GM12878 (cell line): ENCODE measurements at regions not wholly inside any gene's neighbourhood (a gene's known extent, or its start where the extent isn't known, plus 50 kb on each side); places are given as distances from the start of the nearest gene placed in this dataset.

ENCODE experiments used
- ATAC-seq: fragments of 200-7000 bp; cut with Tn5 transposase; 3 replicates; pipeline ENCODE4 v1.9.1; 2020; ENCODE audit warnings: mild to moderate bottlenecking, moderate library complexity
- BruUV-seq: library from RNA; stranded (reverse); fragments of 400-500 nt; replicated peaks from 2 replicates; lab custom pipeline; 2021; lab: Mats Ljungman, UMichigan
- CTCF ChIA-PET: fragments of 300-600 bp; sonication (Branson Sonifier 250); formaldehyde crosslinking; extraction: SDS; loops from one replicate; lab custom pipeline; 2021; ENCODE audit warnings: inconsistent platforms; lab: Yijun Ruan, JAX
- POLR2A ChIA-PET: fragments of 350-600 bp; formaldehyde crosslinking; extraction: SDS; loops from one replicate; lab custom pipeline; 2021; ENCODE audit warnings: inconsistent platforms; lab: Charles Lee
- RAD21 ChIA-PET: fragments of 300-600 bp; sonication (Branson Sonifier 250); formaldehyde crosslinking; loops from one replicate; lab custom pipeline; 2023; ENCODE audit warnings: antibody characterized with exemption; ENCODE audit not compliant: unreplicated experiment; lab: Charles Lee
- SMC1A ChIA-PET: fragments of 300-600 bp; sonication (Branson Sonifier 250); formaldehyde crosslinking; loops from one replicate; lab custom pipeline; 2023; ENCODE audit not compliant: unreplicated experiment, uncharacterized antibody; lab: Charles Lee
- DNase-seq: peaks from one replicate; pipeline ENCODE4 v3.0.0-alpha.2; 2011; ENCODE audit warnings: low read depth, low spot score
- FAIRE-seq: peaks from 3 replicates; lab custom pipeline; 2011; peaks lifted over from hg19 to GRCh38; lab: Jason Lieb, UNC
- H2AFZ ChIP-seq: 2 replicates; pipeline ENCODE4 v1.6.0; 2011; ENCODE audit warnings: low read depth, low read length, control low read depth; ENCODE audit not compliant: control insufficient read depth
- H3K27ac ChIP-seq: 2 replicates; pipeline ENCODE4 v1.5.1; 2011; ENCODE audit warnings: control low read depth; ENCODE audit not compliant: control insufficient read depth, insufficient read depth
- H3K27me3 ChIP-seq, 2 experiments: replicated peaks in 1 of 2; 2 replicates each; pipeline versions ENCODE4 v1.6.0 to v1.6.1; 2011; ENCODE audit warnings: low read length in 1 of 2; ENCODE audit not compliant: control insufficient read depth in 2 of 2, insufficient read depth in 2 of 2
- H3K36me3 ChIP-seq, 2 experiments: 2 replicates each; pipeline ENCODE4 v1.5.1; 2011; ENCODE audit warnings: low read length in 1 of 2; ENCODE audit not compliant: control insufficient read depth in 2 of 2, insufficient read depth in 2 of 2
- H3K4me1 ChIP-seq: 2 replicates; pipeline ENCODE4 v1.6.1; 2011; ENCODE audit warnings: mild to moderate bottlenecking, low read length, moderate library complexity, mixed read lengths; ENCODE audit not compliant: control insufficient read depth, insufficient read depth
- H3K4me2 ChIP-seq: 2 replicates; pipeline ENCODE4 v1.6.0; 2011; ENCODE audit warnings: control low read depth; ENCODE audit not compliant: control insufficient read depth, insufficient read depth
- H3K4me3 ChIP-seq: fragments of 200-600 bp; sonication (generic); 2 replicates; pipeline ENCODE4 v1.5.1; 2016
- H3K79me2 ChIP-seq: 2 replicates; pipeline ENCODE4 v1.6.0; 2011; ENCODE audit warnings: low read length; ENCODE audit not compliant: control insufficient read depth, insufficient read depth
- H3K9ac ChIP-seq: 2 replicates; pipeline ENCODE4 v1.8.0; 2011; ENCODE audit warnings: low read length, control low read depth, mixed read lengths; ENCODE audit not compliant: control insufficient read depth, insufficient read depth
- H3K9me3 ChIP-seq: replicated peaks from 3 replicates; pipeline ENCODE4 v1.5.1; 2011; ENCODE audit warnings: mild to moderate bottlenecking, low read length; ENCODE audit not compliant: control insufficient read depth, insufficient read depth
- H4K20me1 ChIP-seq: 2 replicates; pipeline ENCODE4 v1.6.0; 2011; ENCODE audit not compliant: control insufficient read depth, insufficient read depth
- GATAD2B ChIP-seq: fragments of 450-650 bp; conservative IDR thresholded peaks from 2 replicates; pipeline ENCODE4 v1.6.1; 2017; ENCODE audit warnings: low read depth, mild to moderate bottlenecking, moderate library complexity
- MTA2 ChIP-seq: fragments of 450-650 bp; IDR thresholded peaks from 2 replicates; pipeline ENCODE4 v1.6.1; 2016; ENCODE audit warnings: low read depth, mild to moderate bottlenecking, moderate library complexity
- PML ChIP-seq: IDR thresholded peaks from 2 replicates; pipeline ENCODE4 v1.6.1; 2012; ENCODE audit warnings: low read length, inconsistent platforms
- WGBS: methylation state at CpG from one replicate; pipeline ENCODE4 v1.1.6; 2016; ENCODE audit warnings: low lambda C conversion rate; ENCODE audit not compliant: insufficient replicate concordance, insufficient coverage; ENCODE audit errors: missing lambda C conversion rate; 5-methylcytosine and 5-hydroxymethylcytosine counted together
- in situ Hi-C: fragments of 300-500 bp; cut with MboI; formaldehyde crosslinking; loops from 9 replicates; pipeline ENCODE4 v1.14.3; 2018; ENCODE audit warnings: mixed read lengths
- intact Hi-C: fragments of 100-400 bp; cut with micrococcal nuclease; formaldehyde crosslinking; loops from one replicate; pipeline ENCODE4 v1.14.2; 2022; ENCODE audit not compliant: unreplicated experiment

DNA sequence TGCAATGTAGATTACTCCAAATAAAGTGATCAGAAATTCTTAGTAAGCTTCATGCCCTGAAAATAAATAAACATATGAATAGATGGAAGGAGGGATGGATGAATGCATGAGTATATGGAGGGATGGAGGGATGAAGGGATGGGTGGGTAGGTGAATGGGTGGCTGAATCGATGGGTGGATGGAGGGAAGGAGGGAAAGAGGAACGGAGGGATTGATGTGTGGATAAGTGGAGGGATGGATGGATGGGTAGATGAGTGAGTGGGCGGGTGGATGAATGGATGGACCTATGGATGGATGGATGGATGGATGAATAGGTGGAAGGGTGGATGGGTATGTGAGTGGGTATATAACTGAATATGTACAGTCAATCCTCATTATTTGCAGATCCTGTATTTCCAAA, 276.7 kb upstream of the ACVR2A start:
- TF ChIP-seq MTA2, result no peak
- no peak for TF ChIP-seq PML
- H3K27me3 ChIP-seq, result no peaks in the 10 kb centered on the region
- ATAC-seq, result no peak
- CTCF ChIA-PET, result no interaction called here
- no peaks in the 10 kb centered on the region for H4K20me1 ChIP-seq
- H3K4me3 ChIP-seq, result no peak overlapping the region
- H3K4me1 ChIP-seq, result no peaks in the 10 kb centered on the region
- RAD21 ChIA-PET, result no interaction called here
- BruUV-seq, result no TSS peak
- H2AFZ ChIP-seq, result no peak overlapping the region
- no peak overlapping the region for H3K9ac ChIP-seq
- WGBS, result 41% methylated on average over 3 of the region's 3 CpGs
- H3K36me3 ChIP-seq, result no peaks in the 10 kb centered on the region
- no peak overlapping the region for H3K27ac ChIP-seq
- no peak for FAIRE-seq
- SMC1A ChIA-PET, result no interaction called here
- DNase-seq, result no peak
- no peaks in the 10 kb centered on the region; the same call in 1 of the 3 replicates for H3K9me3 ChIP-seq
- H3K79me2 ChIP-seq, result no peaks in the 10 kb centered on the region
- in situ Hi-C loops (no loop called here), intact Hi-C loops (no loop called here)
- H3K4me2 ChIP-seq, result no peak overlapping the region
- POLR2A ChIA-PET, result no interaction called here

DNA sequence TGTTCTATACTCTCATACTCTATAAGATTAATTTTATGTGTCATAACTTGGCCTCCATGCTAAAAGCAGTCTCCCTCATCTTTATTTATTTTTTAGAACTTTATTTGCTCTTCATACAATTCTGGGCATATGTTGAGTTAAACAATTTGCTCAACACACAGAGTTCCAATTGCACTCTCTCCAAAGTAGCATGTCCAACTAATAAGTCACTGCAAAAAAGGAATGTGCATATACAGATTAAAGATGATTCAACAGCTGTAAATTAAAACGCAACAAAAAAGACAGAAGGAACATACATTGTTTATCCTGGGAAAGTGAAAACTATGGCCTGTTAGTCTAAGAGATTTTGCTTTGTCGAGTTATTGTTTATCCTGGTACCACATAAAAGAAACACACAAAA, 277.7 kb upstream of the ACVR2A start:
- ATAC-seq, result no peak
- RAD21 ChIA-PET, result no interaction called here
- no peak for TF ChIP-seq GATAD2B
- WGBS, result 71% methylated on average over 2 of the region's 2 CpGs
- H4K20me1 ChIP-seq, result no peaks in the 10 kb centered on the region
- H2AFZ ChIP-seq, result no peak overlapping the region
- no peaks in the 10 kb centered on the region for H3K27me3 ChIP-seq
- no peak overlapping the region for H3K9ac ChIP-seq
- no peak for DNase-seq
- intact Hi-C loops (no loop called here), in situ Hi-C loops (no loop called here)
- POLR2A ChIA-PET, result no interaction called here
- SMC1A ChIA-PET, result no interaction called here
- BruUV-seq, result no TSS peak
- H3K27ac ChIP-seq, result no peak overlapping the region
- no peaks in the 10 kb centered on the region; the same call in 2 of the 3 replicates for H3K9me3 ChIP-seq
- CTCF ChIA-PET, result no interaction called here
- FAIRE-seq, result no peak
- no peaks in the 10 kb centered on the region for H3K4me1 ChIP-seq
- no peaks in the 10 kb centered on the region for H3K36me3 ChIP-seq
- no peaks in the 10 kb centered on the region for H3K79me2 ChIP-seq
- no peak overlapping the region for H3K4me3 ChIP-seq
- H3K4me2 ChIP-seq, result no peak overlapping the region
